Endothelial cell of umbilical vein (primary cell): ENCODE measurements at regions not wholly inside any gene's neighbourhood (a gene's known extent, or its start where the extent isn't known, plus 50 kb on each side); places are given as distances from the start of the nearest gene placed in this dataset.

ENCODE experiments used
- BruUV-seq: library from RNA; stranded (reverse); fragments of 400-500 nt; replicated peaks from 2 replicates; lab custom pipeline; 2021; lab: Mats Ljungman, UMichigan
- CTCF ChIA-PET: fragments of 300-600, 350-600 bp; sonication (Branson Sonifier 250); formaldehyde crosslinking; loops from one replicate; lab custom pipeline; 2021; ENCODE audit warnings: antibody characterized with exemption, inconsistent platforms; lab: Charles Lee
- POLR2A ChIA-PET: fragments of 300-600, 350-600 bp; sonication (Branson Sonifier 250); formaldehyde crosslinking; loops from one replicate; lab custom pipeline; 2021; ENCODE audit warnings: antibody characterized with exemption, inconsistent platforms; lab: Charles Lee
- DNase-seq: peaks from one replicate; pipeline ENCODE4 v3.0.0-alpha.2; 2011; ENCODE audit warnings: low read depth, low spot score
- FAIRE-seq: peaks from 2 replicates; lab custom pipeline; 2011; peaks lifted over from hg19 to GRCh38; lab: Jason Lieb, UNC
- H2AFZ ChIP-seq: 2 replicates; pipeline ENCODE4 v1.6.0; 2012; ENCODE audit warnings: low read depth, low read length, control low read depth, inconsistent platforms
- H3K27ac ChIP-seq: 2 replicates; pipeline ENCODE4 v1.5.1; 2011; ENCODE audit warnings: low read depth, mild to moderate bottlenecking, control low read depth, low read length, moderate library complexity; ENCODE audit not compliant: insufficient read depth
- H3K27me3 ChIP-seq, 2 experiments: 2 replicates each; pipeline versions ENCODE4 v1.6.0 to v1.6.1; 2011; ENCODE audit warnings: low read length in 2 of 2, mixed read lengths in 1 of 2; ENCODE audit not compliant: control insufficient read depth in 2 of 2, insufficient read depth in 2 of 2
- H3K36me3 ChIP-seq, 2 experiments: 2 replicates in 1 of 2; 3 replicates in 1 of 2; pipeline ENCODE4 v1.5.1; 2011; ENCODE audit warnings: low read length in 2 of 2, mild to moderate bottlenecking in 1 of 2, moderate library complexity in 1 of 2; ENCODE audit not compliant: control insufficient read depth in 2 of 2, insufficient read depth in 2 of 2; ENCODE audit errors: extremely low read depth in 1 of 2
- H3K4me1 ChIP-seq: 3 replicates; pipeline ENCODE4 v1.5.1; 2011; ENCODE audit warnings: mild to moderate bottlenecking, low read length; ENCODE audit not compliant: control insufficient read depth, insufficient read depth; ENCODE audit errors: extremely low read depth
- H3K4me2 ChIP-seq: 2 replicates; pipeline ENCODE4 v1.6.1; 2011; ENCODE audit warnings: low read length, control low read depth, mixed read lengths; ENCODE audit not compliant: insufficient read depth
- H3K4me3 ChIP-seq, 3 experiments: fragments of 200-600 bp in 1 of 3; sonication (generic), shearing (Covaris generic) in 1 of 3; replicated peaks in 1 of 3; 2 replicates each; pipeline ENCODE4 v1.5.1; 2011 to 2016; ENCODE audit warnings: control low read depth in 3 of 3, low read length in 3 of 3, mild to moderate bottlenecking in 2 of 3, inconsistent platforms in 1 of 3, low read depth in 1 of 3, moderate library complexity in 1 of 3; ENCODE audit not compliant: insufficient read depth in 1 of 3
- H3K79me2 ChIP-seq: 2 replicates; pipeline ENCODE4 v1.6.0; 2012; ENCODE audit warnings: low read length, inconsistent platforms; ENCODE audit not compliant: control insufficient read depth, insufficient read depth
- H3K9ac ChIP-seq: replicated peaks from 2 replicates; pipeline ENCODE3; 2011; ENCODE audit warnings: low read length, control low read depth; ENCODE audit not compliant: insufficient read depth; ENCODE audit errors: extremely low read depth
- H3K9me1 ChIP-seq: replicated peaks from 3 replicates; pipeline ENCODE4 v1.6.0; 2011; ENCODE audit warnings: mild to moderate bottlenecking, low read length; ENCODE audit not compliant: control insufficient read depth, insufficient read depth; ENCODE audit errors: extremely low read depth
- H3K9me3 ChIP-seq: replicated peaks from 2 replicates; pipeline ENCODE4 v1.5.1; 2012; ENCODE audit warnings: low read length, inconsistent platforms; ENCODE audit not compliant: control insufficient read depth, insufficient read depth
- H4K20me1 ChIP-seq: replicated peaks from 2 replicates; pipeline ENCODE3; 2011; ENCODE audit warnings: mild to moderate bottlenecking, low read length; ENCODE audit not compliant: control insufficient read depth, insufficient read depth; ENCODE audit errors: extremely low read depth
- EZH2 ChIP-seq: IDR thresholded peaks from 2 replicates; pipeline ENCODE4 v1.6.1; 2012; ENCODE audit warnings: borderline replicate concordance, low read depth, mild to moderate bottlenecking, moderate library complexity, low read length, inconsistent platforms; ENCODE audit not compliant: severe bottlenecking
- FOS ChIP-seq: IDR thresholded peaks from 2 replicates; pipeline ENCODE4 v1.6.1; 2011; ENCODE audit warnings: mild to moderate bottlenecking, low read length, moderate library complexity, borderline replicate concordance; ENCODE audit not compliant: insufficient read depth
- GATA2 ChIP-seq: IDR thresholded peaks from 2 replicates; pipeline ENCODE4 v1.7.0; 2011; ENCODE audit warnings: low read depth, mild to moderate bottlenecking, moderate library complexity, mixed read lengths, low read length; ENCODE audit not compliant: insufficient read length, insufficient read depth
- JUN ChIP-seq: IDR thresholded peaks from 2 replicates; pipeline ENCODE4 v1.6.1; 2011; ENCODE audit warnings: borderline replicate concordance, low read depth; ENCODE audit not compliant: insufficient read length, insufficient read depth
- MYC ChIP-seq: IDR thresholded peaks from one replicate; pipeline ENCODE4 v1.6.1; 2011; ENCODE audit warnings: mild to moderate bottlenecking, low read depth, low read length
- POLR2A ChIP-seq: IDR thresholded peaks from 2 replicates; pipeline ENCODE4 v1.6.1; 2012; ENCODE audit warnings: low read depth, mild to moderate bottlenecking, control low read depth, low read length
- POLR2AphosphoS5 ChIP-seq: IDR thresholded peaks from 2 replicates; pipeline ENCODE4 v1.6.1; 2012; ENCODE audit warnings: low read depth, mild to moderate bottlenecking, control low read depth, low read length, moderate library complexity; ENCODE audit not compliant: insufficient read depth
- dilution Hi-C: fragments of 300-500 bp; cut with MboI; formaldehyde crosslinking; loops from one replicate; pipeline ENCODE4 v1.15.0; 2019; ENCODE audit warnings: low sequenced_read_pairs; ENCODE audit not compliant: extremely low pct_ligation_motif_present
- intact Hi-C: fragments of 100-400 bp; cut with micrococcal nuclease; formaldehyde crosslinking; loops from one replicate; pipeline ENCODE4 v1.10.0; 2022
- TF ChIP-seq, protein P1 (sequence below), 2 donors: IDR thresholded peaks; 1 replicate in 1 of 2; 2 replicates in 1 of 2; pipeline ENCODE4 v1.5.1; 2011; ENCODE audit warnings: low read length in 2 of 2, mild to moderate bottlenecking in 2 of 2, moderate library complexity in 2 of 2, control low read depth in 1 of 2, inconsistent platforms in 1 of 2, low read depth in 1 of 2; ENCODE audit not compliant: insufficient read depth in 1 of 2; ENCODE audit errors: extremely low read depth in 1 of 2
- TF ChIP-seq, protein P2 (sequence below): IDR thresholded peaks from 2 replicates; pipeline ENCODE4 v1.6.1; 2011; ENCODE audit not compliant: insufficient read depth, insufficient read length

- dilution Hi-C loops: no loop called here
- no peak overlapping the region for H2AFZ ChIP-seq
- TF ChIP-seq JUN (no peak), GATA2 (no peak), MYC (no peak), EZH2 (no peak), POLR2A (no peak), POLR2AphosphoS5 (no peak), FOS (no peak)
- TF ChIP-seq, protein P1, sequence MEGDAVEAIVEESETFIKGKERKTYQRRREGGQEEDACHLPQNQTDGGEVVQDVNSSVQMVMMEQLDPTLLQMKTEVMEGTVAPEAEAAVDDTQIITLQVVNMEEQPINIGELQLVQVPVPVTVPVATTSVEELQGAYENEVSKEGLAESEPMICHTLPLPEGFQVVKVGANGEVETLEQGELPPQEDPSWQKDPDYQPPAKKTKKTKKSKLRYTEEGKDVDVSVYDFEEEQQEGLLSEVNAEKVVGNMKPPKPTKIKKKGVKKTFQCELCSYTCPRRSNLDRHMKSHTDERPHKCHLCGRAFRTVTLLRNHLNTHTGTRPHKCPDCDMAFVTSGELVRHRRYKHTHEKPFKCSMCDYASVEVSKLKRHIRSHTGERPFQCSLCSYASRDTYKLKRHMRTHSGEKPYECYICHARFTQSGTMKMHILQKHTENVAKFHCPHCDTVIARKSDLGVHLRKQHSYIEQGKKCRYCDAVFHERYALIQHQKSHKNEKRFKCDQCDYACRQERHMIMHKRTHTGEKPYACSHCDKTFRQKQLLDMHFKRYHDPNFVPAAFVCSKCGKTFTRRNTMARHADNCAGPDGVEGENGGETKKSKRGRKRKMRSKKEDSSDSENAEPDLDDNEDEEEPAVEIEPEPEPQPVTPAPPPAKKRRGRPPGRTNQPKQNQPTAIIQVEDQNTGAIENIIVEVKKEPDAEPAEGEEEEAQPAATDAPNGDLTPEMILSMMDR (IDR thresholded peaks at IDR 0.05; ENCODE audit: extremely low read depth in 1 of 2, insufficient read depth in 1 of 2, low read depth in 1 of 2, low read length in 2 of 2): no peak
- TF ChIP-seq, protein P2, sequence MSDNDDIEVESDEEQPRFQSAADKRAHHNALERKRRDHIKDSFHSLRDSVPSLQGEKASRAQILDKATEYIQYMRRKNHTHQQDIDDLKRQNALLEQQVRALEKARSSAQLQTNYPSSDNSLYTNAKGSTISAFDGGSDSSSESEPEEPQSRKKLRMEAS: no peak
- H3K27ac ChIP-seq: no peak overlapping the region
- H4K20me1 ChIP-seq: no peaks in the 10 kb centered on the region
- peaks cover 3% of the 10 kb centered on the region for H3K9me3 ChIP-seq
- no peak overlapping the region for H3K4me3 ChIP-seq
- FAIRE-seq (no peak), DNase-seq (no peak)
- intact Hi-C loops: no loop called here
- CTCF ChIA-PET: no interaction called here
- BruUV-seq: no TSS peak
- H3K9me1 ChIP-seq: no peaks in the 10 kb centered on the region
- H3K9ac ChIP-seq: no peak overlapping the region
- H3K79me2 ChIP-seq: no peaks in the 10 kb centered on the region
- H3K36me3 ChIP-seq: no peaks in the 10 kb centered on the region
- H3K27me3 ChIP-seq: no peaks in the 10 kb centered on the region
- H3K4me1 ChIP-seq: no peaks in the 10 kb centered on the region
- H3K4me2 ChIP-seq: no peak overlapping the region
- POLR2A ChIA-PET: no interaction called here
Observed at GRCh38 chr10:107561136-107561650, 396.7 kb upstream of the SORCS1 start.
